Panc1 (cell line): ENCODE measurements at regions not wholly inside any gene's neighbourhood (a gene's known extent, or its start where the extent isn't known, plus 50 kb on each side); places are given as distances from the start of the nearest gene placed in this dataset.

ENCODE experiments used
- ATAC-seq: fragments of 200-7000 bp; cut with Tn5 transposase; 2 replicates; pipeline ENCODE4 v1.9.1; 2020; ENCODE audit warnings: mild to moderate bottlenecking, moderate library complexity
- BruUV-seq: library from RNA; stranded (reverse); fragments of 400-500 nt; replicated peaks from 2 replicates; lab custom pipeline; 2021; lab: Mats Ljungman, UMichigan
- CTCF ChIA-PET: fragments of 300-600 bp; sonication (Branson Sonifier 250); formaldehyde crosslinking; loops from one replicate; lab custom pipeline; 2022; ENCODE audit warnings: antibody characterized with exemption; lab: Charles Lee
- POLR2A ChIA-PET: fragments of 300-600 bp; sonication (Branson Sonifier 250); formaldehyde crosslinking; loops from one replicate; lab custom pipeline; 2022; ENCODE audit warnings: antibody characterized with exemption; lab: Charles Lee
- DNase-seq: peaks from one replicate; pipeline ENCODE4 v3.0.0-alpha.2; 2010; ENCODE audit warnings: low read depth, low spot score
- H3K27ac ChIP-seq: 2 replicates; pipeline ENCODE4 v1.5.1; 2011; ENCODE audit warnings: mild to moderate bottlenecking, low read length, inconsistent platforms
- H3K27me3 ChIP-seq: fragments of 200-500 bp; sonication (Bioruptor generic); 2 replicates; pipeline ENCODE4 v1.6.0; 2014; ENCODE audit warnings: low read length, inconsistent platforms; ENCODE audit not compliant: control insufficient read depth, insufficient read depth
- H3K36me3 ChIP-seq: fragments of 200-500 bp; sonication (Bioruptor generic); 2 replicates; pipeline ENCODE4 v1.5.1; 2014; ENCODE audit warnings: inconsistent platforms, mild to moderate bottlenecking, low read length, moderate library complexity; ENCODE audit not compliant: control insufficient read depth, insufficient read depth
- H3K4me1 ChIP-seq: 2 replicates; pipeline ENCODE4 v1.5.1; 2011; ENCODE audit warnings: inconsistent platforms, mild to moderate bottlenecking, low read length, moderate library complexity; ENCODE audit not compliant: control insufficient read depth, insufficient read depth
- H3K4me3 ChIP-seq, 2 experiments: 2 replicates each; pipeline ENCODE4 v1.5.1; 2011 to 2012; ENCODE audit warnings: low read depth in 2 of 2, low read length in 2 of 2, mild to moderate bottlenecking in 2 of 2, inconsistent platforms in 1 of 2, moderate library complexity in 1 of 2
- H3K9me3 ChIP-seq: fragments of 200-500 bp; sonication (Bioruptor generic); 2 replicates; pipeline ENCODE4 v1.5.1; 2014; ENCODE audit warnings: low read depth, mild to moderate bottlenecking, inconsistent platforms, low read length, moderate library complexity; ENCODE audit not compliant: control insufficient read depth, insufficient read depth
- CTCF ChIP-seq: fragments of 450-650 bp; IDR thresholded peaks from 2 replicates; pipeline ENCODE4 v1.5.1; 2017; ENCODE audit warnings: mild to moderate bottlenecking
- POLR2AphosphoS5 ChIP-seq: IDR thresholded peaks from 2 replicates; pipeline ENCODE4 v1.6.1; 2012; ENCODE audit warnings: mild to moderate bottlenecking, low read depth, low read length, moderate library complexity
- REST ChIP-seq, 2 experiments: IDR thresholded peaks; 2 replicates each; pipeline ENCODE4 v1.6.1; 2011 to 2012; ENCODE audit warnings: low read depth in 2 of 2, control low read depth in 1 of 2, low read length in 1 of 2, mild to moderate bottlenecking in 1 of 2, moderate library complexity in 1 of 2; ENCODE audit not compliant: insufficient read depth in 1 of 2
- SIN3A ChIP-seq: IDR thresholded peaks from 2 replicates; pipeline ENCODE4 v1.6.1; 2012; ENCODE audit warnings: low read depth, mild to moderate bottlenecking, low read length, moderate library complexity, borderline replicate concordance; ENCODE audit not compliant: insufficient read depth
- TCF7L2 ChIP-seq: IDR thresholded peaks from 2 replicates; pipeline ENCODE4 v1.6.1; 2011; ENCODE audit warnings: mild to moderate bottlenecking, low read depth, low read length, inconsistent platforms
- in situ Hi-C: cut with HindIII; loops from 2 replicates; pipeline ENCODE4 v1.10.0; 2016; ENCODE audit warnings: low sequenced_read_pairs, low pct_unique_long_range_greater_than_20kb
- intact Hi-C: fragments of 100-400 bp; cut with micrococcal nuclease; formaldehyde crosslinking; loops from one replicate; pipeline ENCODE4 v1.10.0; 2022; ENCODE audit not compliant: unreplicated experiment

- no peak for ATAC-seq
- H3K9me3 ChIP-seq, result no peaks in the 10 kb centered on the region
- no peak overlapping the region for H3K4me3 ChIP-seq
- ChIA-PET POLR2A (no interaction called here), CTCF (no interaction called here)
- H3K27ac ChIP-seq, result no peak overlapping the region
- no TSS peak for BruUV-seq
- no peaks in the 10 kb centered on the region for H3K36me3 ChIP-seq
- TF ChIP-seq POLR2AphosphoS5, result no peak
- no peak for TF ChIP-seq SIN3A
- TF ChIP-seq TCF7L2, result no peak
- no peak for TF ChIP-seq CTCF
- TF ChIP-seq REST (IDR thresholded peaks at IDR 0.05; ENCODE audit: insufficient read depth in 1 of 2, low read depth in 2 of 2, low read length in 1 of 2), result no peak
- H3K4me1 ChIP-seq, result no peaks in the 10 kb centered on the region
- intact Hi-C loops (no loop called here), in situ Hi-C loops (no loop called here)
- DNase-seq, result no peak
- H3K27me3 ChIP-seq, result no peaks in the 10 kb centered on the region
Observed at GRCh38 chr2:220783671-220784070, 788.4 kb downstream of the EPHA4 start.

GRCh38 chr2:220785178-220785577 lies 786.9 kb downstream of the EPHA4 start:
- no TSS peak for BruUV-seq
- Histone ChIP-seq H3K27me3 (no peaks in the 10 kb centered on the region), H3K36me3 (no peaks in the 10 kb centered on the region), H3K4me1 (no peaks in the 10 kb centered on the region), H3K27ac (no peak overlapping the region), H3K9me3 (no peaks in the 10 kb centered on the region), H3K4me3 (no peak overlapping the region)
- TF ChIP-seq SIN3A, result no peak
- TF ChIP-seq POLR2AphosphoS5, result no peak
- no peak for TF ChIP-seq CTCF
- no peak for TF ChIP-seq TCF7L2
- TF ChIP-seq REST (IDR thresholded peaks at IDR 0.05; ENCODE audit: insufficient read depth in 1 of 2, low read depth in 2 of 2, low read length in 1 of 2), result no peak
- ChIA-PET CTCF (no interaction called here), POLR2A (no interaction called here)
- DNase-seq (no peak), ATAC-seq (no peak)
- intact Hi-C loops, result no loop called here
- in situ Hi-C loops, result no loop called here
